ENCODE measurements at regions not wholly inside any gene's neighbourhood (a gene's known extent, or its start where the extent isn't known, plus 50 kb on each side); places are given as distances from the start of the nearest gene placed in this dataset.

DNA sequence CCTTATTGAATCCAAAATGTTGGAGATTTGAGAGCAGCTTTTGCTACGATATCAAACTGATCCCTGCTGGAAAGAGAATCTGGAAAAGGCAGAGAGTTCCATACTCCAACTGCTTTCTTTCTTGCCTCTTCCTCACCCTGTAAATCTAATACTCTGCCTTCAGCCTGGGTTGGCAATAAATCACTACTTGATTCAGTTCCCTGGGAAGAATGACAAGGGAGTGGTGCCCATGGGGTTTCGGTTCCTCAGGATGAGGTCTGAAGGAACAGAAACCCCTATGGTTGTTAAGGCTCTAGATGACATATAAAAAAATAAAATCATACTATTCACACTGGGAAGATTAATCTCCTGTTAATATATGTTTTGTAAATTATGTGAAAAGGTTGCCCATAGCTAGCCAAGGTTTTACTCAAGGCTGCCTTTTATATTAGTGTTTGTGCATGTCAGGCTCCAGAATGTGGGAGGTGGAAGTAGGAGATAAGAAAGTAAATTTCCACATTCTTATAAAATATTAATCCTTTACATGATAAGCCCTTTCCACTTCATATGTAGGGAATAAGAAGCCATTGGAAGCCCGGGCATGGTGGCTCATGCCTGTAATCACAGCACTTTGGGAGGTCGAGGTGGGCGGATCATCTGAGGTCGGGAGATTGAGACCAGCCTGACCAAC is 106.2 kb upstream of the CACNA2D1 start:
- Histone ChIP-seq H3K4me3 (no peak overlapping the region), H3K4me1 (no peaks in the 10 kb centered on the region), H3K27me3 (ENCODE audit: low read depth) (no peaks in the 10 kb centered on the region), H3K27ac (replicated peaks) (no peak overlapping the region), H3K9me3 (replicated peaks) (peaks cover 23% of the 10 kb centered on the region), H3K36me3 (no peaks in the 10 kb centered on the region)
- TF ChIP-seq, protein P1, sequence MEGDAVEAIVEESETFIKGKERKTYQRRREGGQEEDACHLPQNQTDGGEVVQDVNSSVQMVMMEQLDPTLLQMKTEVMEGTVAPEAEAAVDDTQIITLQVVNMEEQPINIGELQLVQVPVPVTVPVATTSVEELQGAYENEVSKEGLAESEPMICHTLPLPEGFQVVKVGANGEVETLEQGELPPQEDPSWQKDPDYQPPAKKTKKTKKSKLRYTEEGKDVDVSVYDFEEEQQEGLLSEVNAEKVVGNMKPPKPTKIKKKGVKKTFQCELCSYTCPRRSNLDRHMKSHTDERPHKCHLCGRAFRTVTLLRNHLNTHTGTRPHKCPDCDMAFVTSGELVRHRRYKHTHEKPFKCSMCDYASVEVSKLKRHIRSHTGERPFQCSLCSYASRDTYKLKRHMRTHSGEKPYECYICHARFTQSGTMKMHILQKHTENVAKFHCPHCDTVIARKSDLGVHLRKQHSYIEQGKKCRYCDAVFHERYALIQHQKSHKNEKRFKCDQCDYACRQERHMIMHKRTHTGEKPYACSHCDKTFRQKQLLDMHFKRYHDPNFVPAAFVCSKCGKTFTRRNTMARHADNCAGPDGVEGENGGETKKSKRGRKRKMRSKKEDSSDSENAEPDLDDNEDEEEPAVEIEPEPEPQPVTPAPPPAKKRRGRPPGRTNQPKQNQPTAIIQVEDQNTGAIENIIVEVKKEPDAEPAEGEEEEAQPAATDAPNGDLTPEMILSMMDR (IDR thresholded peaks at IDR 0.05; ENCODE audit: borderline replicate concordance) = no peak
- no peak for DNase-seq
- intact Hi-C loops (cut with micrococcal nuclease) = no loop called here

DNA sequence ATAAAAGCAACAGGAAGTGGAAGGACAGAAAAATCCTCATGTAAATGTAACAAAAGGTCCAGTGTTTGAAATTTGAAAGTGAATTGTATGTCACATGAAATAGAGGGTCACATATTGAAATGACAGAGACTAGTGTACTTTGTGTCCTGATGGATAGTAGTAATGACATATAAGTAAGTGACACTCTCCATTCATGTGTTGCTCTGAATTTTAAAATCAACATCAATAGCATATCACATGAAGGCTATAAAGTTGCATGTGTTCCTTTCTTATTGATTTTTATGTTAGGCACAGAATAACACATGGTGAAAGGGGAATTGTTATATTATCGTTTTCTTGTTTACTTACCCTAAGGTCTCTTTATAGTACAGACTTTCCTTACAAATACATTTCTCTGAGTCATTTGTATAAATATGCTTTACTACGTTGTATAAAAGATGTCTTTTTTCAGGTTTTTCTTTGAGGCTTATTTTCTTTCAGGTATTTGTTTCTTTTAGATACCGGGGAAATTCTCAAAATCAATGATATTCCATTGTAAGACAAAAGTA is 104.6 kb upstream of the CACNA2D1 start:
- DNase-seq = no peak
- H3K4me3 ChIP-seq = no peak overlapping the region
- H3K9me3 ChIP-seq (replicated peaks) = peaks cover 8% of the 10 kb centered on the region
- no peaks in the 10 kb centered on the region for H3K36me3 ChIP-seq
- no peaks in the 10 kb centered on the region for H3K4me1 ChIP-seq
- no peaks in the 10 kb centered on the region for H3K27me3 ChIP-seq (ENCODE audit: low read depth)
- TF ChIP-seq, protein P1 (IDR thresholded peaks at IDR 0.05; ENCODE audit: borderline replicate concordance) = no peak
- intact Hi-C loops (cut with micrococcal nuclease) = no loop called here
- H3K27ac ChIP-seq (replicated peaks) = no peak overlapping the region

DNA sequence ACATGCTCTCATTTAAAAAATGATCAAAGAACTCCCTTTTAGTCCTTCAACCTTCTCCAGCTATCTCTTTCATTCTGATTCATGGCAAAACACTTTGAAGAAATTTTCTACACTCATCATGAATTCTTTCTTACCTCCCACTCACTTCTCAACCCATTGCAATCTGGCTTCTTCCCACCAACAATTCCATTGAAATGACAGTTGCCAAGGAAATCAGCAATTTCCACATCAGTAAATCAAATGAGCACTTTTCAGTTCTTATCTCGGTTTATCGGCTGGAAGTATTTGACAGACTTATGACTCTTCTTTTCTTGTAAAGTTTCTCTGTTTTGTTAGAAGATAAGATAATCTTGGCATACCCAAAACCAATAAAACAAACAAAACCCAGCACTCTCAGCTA is 99.1 kb upstream of the CACNA2D1 start:
- H3K4me3 ChIP-seq = no peak overlapping the region

DNA sequence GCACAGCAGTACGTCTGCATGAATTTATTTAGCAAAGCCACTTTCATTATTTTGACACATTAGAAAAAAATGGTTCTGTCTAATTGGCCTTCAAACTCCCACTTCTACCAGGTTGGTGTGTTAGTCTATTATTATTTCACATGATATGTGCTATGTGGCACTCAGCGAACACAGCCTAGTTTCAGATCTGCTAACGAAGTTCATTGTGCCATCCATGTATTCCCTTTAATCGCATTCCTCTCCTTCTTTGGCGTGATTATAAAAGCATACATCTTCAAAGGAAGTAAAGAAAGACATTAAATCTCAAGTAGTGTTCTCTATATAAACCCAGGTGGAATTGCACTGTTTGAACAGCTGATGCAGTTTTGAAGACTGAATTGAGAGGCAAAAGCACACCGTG is 96.4 kb upstream of the CACNA2D1 start:
- Histone ChIP-seq H3K27me3 (ENCODE audit: low read depth) (no peaks in the 10 kb centered on the region), H3K4me1 (no peaks in the 10 kb centered on the region), H3K36me3 (no peaks in the 10 kb centered on the region), H3K27ac (replicated peaks) (no peak overlapping the region), H3K4me3 (no peak overlapping the region), H3K9me3 (replicated peaks) (no peaks in the 10 kb centered on the region)
- intact Hi-C loops (cut with micrococcal nuclease) = no loop called here
- DNase-seq = no peak
- TF ChIP-seq, protein P1 (IDR thresholded peaks at IDR 0.05; ENCODE audit: borderline replicate concordance) = no peak

More for the DNA sequence above, 99.1 kb upstream of the CACNA2D1 start:
- Histone ChIP-seq H3K4me1 (no peaks in the 10 kb centered on the region), H3K36me3 (no peaks in the 10 kb centered on the region), H3K9me3 (replicated peaks) (no peaks in the 10 kb centered on the region), H3K27me3 (ENCODE audit: low read depth) (no peaks in the 10 kb centered on the region), H3K27ac (replicated peaks) (no peak overlapping the region)
- intact Hi-C loops (cut with micrococcal nuclease) = no loop called here
- DNase-seq = no peak
- TF ChIP-seq, protein P1 (IDR thresholded peaks at IDR 0.05; ENCODE audit: borderline replicate concordance) = no peak

DNA sequence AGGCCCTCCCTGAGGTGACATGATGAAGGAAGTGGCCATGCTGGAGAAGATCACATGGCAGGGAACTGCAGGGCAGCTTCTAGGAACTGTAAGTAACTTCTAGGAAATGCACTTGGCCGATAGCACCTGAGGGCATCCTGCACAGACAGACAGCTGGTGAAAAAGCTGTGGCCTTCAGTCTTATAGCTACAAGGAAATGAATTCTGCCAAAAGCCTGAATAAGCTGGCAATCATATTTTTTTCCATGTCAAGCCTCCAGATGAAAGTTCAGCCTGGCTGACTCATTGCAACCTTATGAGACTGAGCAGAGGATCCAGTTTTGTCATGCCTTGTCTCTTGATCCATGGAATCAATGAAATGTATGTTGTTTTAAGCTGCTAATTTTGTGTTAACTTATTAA is 91.1 kb upstream of the CACNA2D1 start:
- TF ChIP-seq, protein P1 (IDR thresholded peaks at IDR 0.05; ENCODE audit: borderline replicate concordance) = no peak
- Histone ChIP-seq H3K27me3 (ENCODE audit: low read depth) (no peaks in the 10 kb centered on the region), H3K9me3 (replicated peaks) (no peaks in the 10 kb centered on the region), H3K4me1 (no peaks in the 10 kb centered on the region), H3K27ac (replicated peaks) (no peak overlapping the region), H3K4me3 (no peak overlapping the region), H3K36me3 (no peaks in the 10 kb centered on the region)
- intact Hi-C loops (cut with micrococcal nuclease) = no loop called here
- no peak for DNase-seq
